DOHH2 (cell line): ENCODE measurements at regions not wholly inside any gene's neighbourhood (a gene's known extent, or its start where the extent isn't known, plus 50 kb on each side); places are given as distances from the start of the nearest gene placed in this dataset.

ENCODE experiments used
- CTCF ChIP-seq: fragments of 200-600 bp; sonication (generic); IDR thresholded peaks from one replicate; pipeline ENCODE4 v1.5.1; 2014; ENCODE audit warnings: antibody characterized with exemption, mild to moderate bottlenecking, low read depth, low read length; ENCODE audit not compliant: poor library complexity, severe bottlenecking
- EZH2phosphoT487 ChIP-seq: fragments of 200-600 bp; sonication (generic); IDR thresholded peaks from 2 replicates; pipeline ENCODE4 v1.6.1; 2017; ENCODE audit warnings: borderline replicate concordance, mild to moderate bottlenecking, antibody characterized with exemption, low read length, moderate library complexity, mixed read lengths

- TF ChIP-seq CTCF (no peak), EZH2phosphoT487 (no peak)
Measured at GRCh38 chr11:95338430-95338991, 107.5 kb upstream of the SESN3 start.
